ENCODE measurements at regions not wholly inside any gene's neighbourhood (a gene's known extent, or its start where the extent isn't known, plus 50 kb on each side); places are given as distances from the start of the nearest gene placed in this dataset.

DNA sequence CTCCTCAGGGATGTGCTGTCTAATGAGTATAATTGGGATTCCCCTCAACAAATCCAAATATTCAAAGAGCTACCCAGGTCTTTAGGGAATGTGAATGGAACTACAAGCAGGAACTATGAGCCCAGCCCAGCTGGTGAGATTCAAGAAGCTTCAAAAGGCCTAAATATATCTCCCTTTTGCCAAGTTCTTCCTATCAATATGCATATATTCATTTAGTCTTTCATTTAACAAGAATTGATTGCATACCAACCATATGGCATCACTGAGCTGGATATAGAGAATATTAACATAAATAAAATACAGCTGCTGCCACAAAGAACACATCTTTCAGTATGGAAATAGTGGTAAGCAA is 58.9 kb upstream of the PRSS23 start:
- TF ChIP-seq, protein P1, sequence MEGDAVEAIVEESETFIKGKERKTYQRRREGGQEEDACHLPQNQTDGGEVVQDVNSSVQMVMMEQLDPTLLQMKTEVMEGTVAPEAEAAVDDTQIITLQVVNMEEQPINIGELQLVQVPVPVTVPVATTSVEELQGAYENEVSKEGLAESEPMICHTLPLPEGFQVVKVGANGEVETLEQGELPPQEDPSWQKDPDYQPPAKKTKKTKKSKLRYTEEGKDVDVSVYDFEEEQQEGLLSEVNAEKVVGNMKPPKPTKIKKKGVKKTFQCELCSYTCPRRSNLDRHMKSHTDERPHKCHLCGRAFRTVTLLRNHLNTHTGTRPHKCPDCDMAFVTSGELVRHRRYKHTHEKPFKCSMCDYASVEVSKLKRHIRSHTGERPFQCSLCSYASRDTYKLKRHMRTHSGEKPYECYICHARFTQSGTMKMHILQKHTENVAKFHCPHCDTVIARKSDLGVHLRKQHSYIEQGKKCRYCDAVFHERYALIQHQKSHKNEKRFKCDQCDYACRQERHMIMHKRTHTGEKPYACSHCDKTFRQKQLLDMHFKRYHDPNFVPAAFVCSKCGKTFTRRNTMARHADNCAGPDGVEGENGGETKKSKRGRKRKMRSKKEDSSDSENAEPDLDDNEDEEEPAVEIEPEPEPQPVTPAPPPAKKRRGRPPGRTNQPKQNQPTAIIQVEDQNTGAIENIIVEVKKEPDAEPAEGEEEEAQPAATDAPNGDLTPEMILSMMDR (IDR thresholded peaks at IDR 0.05; ENCODE audit: low read depth, low read length, missing input control) = no peak
- TF ChIP-seq FOXA1 (IDR thresholded peaks at IDR 0.05) = no peak
- TF ChIP-seq NR2F2 (IDR thresholded peaks at IDR 0.05) = no peak
- TF ChIP-seq TAF1 (conservative IDR thresholded peaks at IDR 0.05) = no peak
- no peak for TF ChIP-seq JUND (IDR thresholded peaks at IDR 0.05)
- TF ChIP-seq HNF4G (IDR thresholded peaks at IDR 0.05) = no peak
- TF ChIP-seq EGR1 (IDR thresholded peaks at IDR 0.05; ENCODE audit: low read depth in 2 of 2) = no peak

Data from liver (tissue), 3 donors.